ENCODE measurements at regions not wholly inside any gene's neighbourhood (a gene's known extent, or its start where the extent isn't known, plus 50 kb on each side); places are given as distances from the start of the nearest gene placed in this dataset.

GRCh38 chr2:225737556-225737955 lies 338.0 kb downstream of the NYAP2 start:
- Mint-ChIP-seq H3K9me3 (no peaks in the 10 kb centered on the region), H3K4me1 (peaks cover 38% of the 10 kb centered on the region), H3K4me3 (no peak overlapping the region), H3K27me3 (ENCODE audit: low read depth) (no peaks in the 10 kb centered on the region), H3K27ac (peak overlapping the region in 2 of 3 experiments; percentile 36 to 46), H3K36me3 (ENCODE audit: low read depth) (no peaks in the 10 kb centered on the region)
- TF ChIP-seq CTCF (IDR thresholded peaks at IDR 0.05; ENCODE audit: unreplicated experiment in 3 of 3), result no peak

GRCh38 chr2:225735844-225736243 lies 336.3 kb downstream of the NYAP2 start:
- Mint-ChIP-seq H3K27ac (peak overlapping the region; percentile 66 to 93 (median 74)), H3K9me3 (no peaks in the 10 kb centered on the region), H3K36me3 (ENCODE audit: low read depth) (no peaks in the 10 kb centered on the region), H3K27me3 (ENCODE audit: low read depth) (no peaks in the 10 kb centered on the region), H3K4me1 (peaks cover 38% of the 10 kb centered on the region), H3K4me3 (no peak overlapping the region)
- TF ChIP-seq CTCF (IDR thresholded peaks at IDR 0.05; ENCODE audit: unreplicated experiment in 3 of 3), result no peak

- H3K9me3 Mint-ChIP-seq, result no peaks in the 10 kb centered on the region
- H3K36me3 Mint-ChIP-seq (ENCODE audit: low read depth), result no peaks in the 10 kb centered on the region
- H3K27ac Mint-ChIP-seq, result no peak overlapping the region
- H3K4me3 Mint-ChIP-seq, result no peak overlapping the region
- TF ChIP-seq CTCF (IDR thresholded peaks at IDR 0.05; ENCODE audit: unreplicated experiment in 3 of 3), result no peak
- H3K27me3 Mint-ChIP-seq (ENCODE audit: low read depth), result no peaks in the 10 kb centered on the region
- H3K4me1 Mint-ChIP-seq, result peaks cover 6% of the 10 kb centered on the region
These were observed 326.2 kb downstream of the NYAP2 start for GRCh38 chr2:225725726-225726125.

Measured in nephron (organoid).